Tibial nerve (tissue), 3 donors: ENCODE measurements at regions not wholly inside any gene's neighbourhood (a gene's known extent, or its start where the extent isn't known, plus 50 kb on each side); places are given as distances from the start of the nearest gene placed in this dataset.

Experiments used
- CTCF ChIP-seq, 5 experiments: fragments of 200-600 bp in 3 of 5; fragments of 450-650 bp in 2 of 5; sonication (generic) in 3 of 5; IDR thresholded peaks; one replicate each; pipeline ENCODE4 v1.5.1; 2016 to 2019; ENCODE audit warnings: antibody characterized with exemption in 5 of 5, mild to moderate bottlenecking in 3 of 5, moderate library complexity in 2 of 5
- POLR2A ChIP-seq, 2 donors: fragments of 450-650 bp; IDR thresholded peaks; one replicate each; pipeline ENCODE4 v1.6.1; 2017; ENCODE audit warnings: antibody characterized with exemption in 2 of 2, mild to moderate bottlenecking in 2 of 2, moderate library complexity in 2 of 2

DNA sequence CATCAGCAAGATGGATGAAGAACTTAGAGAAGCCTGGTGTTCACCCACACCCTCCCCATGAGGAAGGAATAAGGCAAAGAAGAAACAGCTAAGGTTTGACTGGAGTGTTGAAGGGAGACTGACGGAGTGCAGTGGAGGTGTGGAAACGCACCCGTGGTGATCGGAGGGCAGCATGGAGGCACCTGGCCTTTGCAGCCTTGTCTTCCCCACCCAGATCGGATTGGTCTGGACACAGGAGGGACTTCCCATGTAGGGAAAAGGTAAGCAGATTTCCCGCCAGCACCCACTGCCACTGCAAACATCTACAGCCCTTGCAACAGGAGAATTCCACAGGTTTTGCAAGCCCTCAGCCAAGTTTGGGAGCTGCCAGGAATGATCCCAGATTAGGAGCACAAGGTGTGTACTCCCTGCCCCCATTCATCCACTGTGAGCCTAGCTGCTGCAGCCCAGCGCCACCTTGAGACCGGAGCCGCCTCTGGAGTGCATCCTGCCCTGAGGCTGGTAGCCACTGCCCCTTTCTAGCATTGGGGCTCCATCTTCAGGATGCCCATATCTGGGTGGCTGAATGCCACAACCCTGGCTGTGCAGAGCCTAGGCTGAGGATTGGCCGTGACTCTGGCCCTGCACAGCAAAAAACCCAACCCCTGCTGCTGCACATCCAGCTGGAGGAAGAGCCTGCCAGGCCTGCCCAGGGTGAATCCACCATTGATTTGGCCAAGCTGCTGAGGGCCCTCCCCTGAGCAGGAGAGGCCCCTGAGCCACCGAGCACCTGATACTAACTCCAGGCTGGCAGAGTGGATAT lies 411.1 kb downstream of the TMEM121 start:
- no peak for TF ChIP-seq POLR2A (IDR thresholded peaks at IDR 0.05)
- no peak for TF ChIP-seq CTCF (IDR thresholded peaks at IDR 0.05)
